GM19099 (cell line): ENCODE measurements at regions not wholly inside any gene's neighbourhood (a gene's known extent, or its start where the extent isn't known, plus 50 kb on each side); places are given as distances from the start of the nearest gene placed in this dataset.

ENCODE experiments used
- POLR2A ChIP-seq: IDR thresholded peaks from 3 replicates; pipeline ENCODE4 v1.6.1; 2011; ENCODE audit warnings: low read depth; ENCODE audit not compliant: insufficient read length; ENCODE audit errors: extremely low read depth

DNA sequence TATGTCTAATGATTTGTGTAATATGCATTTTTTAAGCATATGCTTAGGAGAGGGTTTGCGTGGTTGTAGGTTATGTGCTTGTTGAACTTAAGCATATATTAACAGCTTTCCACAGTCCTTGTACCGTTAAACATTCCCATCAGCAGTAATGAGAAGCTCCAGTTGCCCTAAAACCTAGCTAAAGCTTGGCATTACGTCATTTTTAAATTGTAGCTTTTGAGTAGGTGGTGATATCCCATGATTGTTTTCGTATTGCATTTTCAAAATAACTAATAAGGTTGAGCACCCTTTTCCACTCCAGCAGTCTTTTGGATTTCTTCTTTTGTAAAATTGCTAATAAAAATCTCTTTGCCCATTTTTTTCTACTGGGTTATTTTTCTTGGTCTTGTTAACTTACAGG is 453.1 kb upstream of the GCFC2 start:
- no peak for TF ChIP-seq POLR2A

DNA sequence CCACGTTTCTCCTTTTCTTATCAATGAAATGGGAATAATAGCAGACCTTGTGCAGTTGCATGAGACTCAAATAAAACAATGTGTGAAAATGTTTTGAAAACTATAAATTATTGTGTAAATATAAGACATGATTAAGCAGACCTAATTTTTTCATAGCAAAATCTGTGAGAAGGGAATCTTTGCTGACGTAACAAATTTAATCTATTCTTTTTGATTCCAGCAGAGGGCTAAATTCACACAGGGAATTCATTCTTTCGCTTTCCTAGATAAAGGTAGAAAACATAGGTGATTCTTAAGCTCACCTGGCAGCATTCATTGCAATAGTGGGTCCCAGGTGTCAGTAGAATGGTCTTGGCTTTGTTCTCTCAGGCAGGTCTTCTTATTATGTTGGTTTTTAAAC is 450.0 kb upstream of the GCFC2 start:
- no peak for TF ChIP-seq POLR2A

DNA sequence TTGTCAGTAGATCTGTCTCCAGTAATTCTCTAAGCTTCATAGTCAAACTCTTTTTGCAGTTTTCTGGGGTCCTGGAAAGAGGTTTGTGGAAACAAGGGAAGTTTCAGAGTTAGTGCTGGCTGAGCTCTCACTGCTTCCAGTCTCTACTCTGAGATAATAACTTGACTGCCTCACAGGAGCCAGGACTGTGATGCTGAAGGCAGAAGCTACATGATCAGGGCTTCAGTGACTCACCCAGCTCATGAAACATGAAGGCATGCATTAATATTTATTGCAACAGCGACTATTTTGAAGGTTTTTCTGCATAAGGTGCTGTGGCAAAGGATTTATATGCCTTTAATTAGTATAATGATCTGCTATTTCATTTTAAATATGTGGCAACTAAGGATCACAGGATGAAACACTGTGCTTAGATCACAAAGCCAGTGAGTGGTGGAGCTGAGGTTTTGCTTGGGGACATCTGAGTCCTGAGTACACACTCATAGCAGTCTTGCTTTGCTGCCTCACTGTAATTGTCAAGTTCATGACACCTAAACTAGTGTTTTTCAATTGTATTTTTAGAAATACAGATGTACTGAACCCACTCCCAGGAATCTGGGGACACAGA is 448.4 kb upstream of the GCFC2 start:
- no peak for TF ChIP-seq POLR2A

DNA sequence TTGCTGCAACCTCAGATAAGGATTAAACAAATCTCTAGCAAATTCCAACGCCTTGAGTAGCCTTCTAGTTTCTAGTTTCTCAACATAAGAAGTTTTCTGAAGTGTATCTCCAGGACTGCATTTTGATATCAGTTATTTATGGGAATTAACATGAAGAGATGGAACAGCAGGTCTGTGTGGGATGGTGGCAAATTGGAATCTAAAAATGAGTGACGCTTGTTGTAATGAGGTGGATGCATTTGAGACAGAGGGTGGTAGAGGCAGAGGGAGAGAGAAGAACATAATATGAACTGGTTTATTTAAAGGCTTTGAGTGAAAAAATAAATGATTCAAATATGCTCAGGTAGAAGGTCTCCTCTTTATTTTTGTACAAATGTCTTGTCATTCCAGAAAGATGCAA is 446.8 kb upstream of the GCFC2 start:
- TF ChIP-seq POLR2A, result no peak

DNA sequence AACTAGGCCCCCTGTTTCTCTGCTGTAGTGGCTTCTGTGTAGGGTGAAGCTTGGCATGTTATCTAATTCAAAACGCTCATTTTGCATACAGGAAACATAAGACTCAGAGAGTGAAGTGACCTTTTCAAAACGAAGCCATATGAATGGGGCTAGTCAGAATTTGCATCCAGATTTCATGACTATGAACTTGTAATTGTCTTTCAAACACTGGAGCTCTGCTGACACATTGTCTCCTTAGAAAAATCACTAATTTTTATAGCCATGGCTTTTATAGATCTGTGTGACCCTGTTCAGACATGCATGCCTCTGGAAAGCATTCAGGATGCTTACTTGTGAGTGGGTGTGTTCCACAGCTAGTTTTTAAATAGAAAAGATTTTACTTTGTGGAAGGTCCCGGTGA is 444.3 kb upstream of the GCFC2 start:
- TF ChIP-seq POLR2A, result no peak

DNA sequence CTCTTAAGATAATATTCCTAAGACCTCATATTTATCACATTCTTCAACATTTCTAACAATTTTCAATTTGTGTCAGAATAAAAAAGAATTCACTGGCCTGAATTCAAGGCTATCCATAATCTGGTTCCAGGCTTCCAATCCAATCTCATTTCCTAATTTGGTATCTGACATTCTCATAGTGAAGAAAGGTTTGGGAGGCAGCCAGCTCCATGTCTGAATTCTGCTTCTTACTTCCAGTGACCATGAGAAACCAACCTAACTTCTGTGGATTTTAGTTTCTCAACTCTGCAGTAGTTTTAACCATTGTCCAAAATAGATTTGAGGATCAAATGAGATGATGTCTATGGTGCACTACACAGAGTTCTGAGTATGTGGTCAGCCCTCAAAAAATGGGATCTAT is 439.1 kb upstream of the GCFC2 start:
- no peak for TF ChIP-seq POLR2A

DNA sequence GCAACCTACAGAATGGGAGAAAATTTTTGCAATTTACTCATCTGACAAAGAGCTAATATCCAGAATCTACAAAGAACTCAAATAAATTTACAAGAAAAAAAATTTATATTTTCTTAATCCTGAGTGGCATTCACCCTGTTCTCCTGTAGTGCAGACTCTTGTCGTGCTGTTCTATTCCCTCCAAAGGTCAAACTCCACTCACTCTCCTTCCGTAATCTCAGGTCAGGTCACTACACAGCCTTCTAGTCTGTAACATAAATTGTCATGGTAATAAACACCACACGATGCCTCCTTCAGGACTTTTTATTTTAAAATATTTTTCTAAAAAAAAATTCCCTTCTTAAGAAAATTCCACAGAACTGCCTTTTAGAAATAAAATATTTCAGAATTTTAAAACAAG is 417.9 kb upstream of the GCFC2 start:
- TF ChIP-seq POLR2A, result no peak

DNA sequence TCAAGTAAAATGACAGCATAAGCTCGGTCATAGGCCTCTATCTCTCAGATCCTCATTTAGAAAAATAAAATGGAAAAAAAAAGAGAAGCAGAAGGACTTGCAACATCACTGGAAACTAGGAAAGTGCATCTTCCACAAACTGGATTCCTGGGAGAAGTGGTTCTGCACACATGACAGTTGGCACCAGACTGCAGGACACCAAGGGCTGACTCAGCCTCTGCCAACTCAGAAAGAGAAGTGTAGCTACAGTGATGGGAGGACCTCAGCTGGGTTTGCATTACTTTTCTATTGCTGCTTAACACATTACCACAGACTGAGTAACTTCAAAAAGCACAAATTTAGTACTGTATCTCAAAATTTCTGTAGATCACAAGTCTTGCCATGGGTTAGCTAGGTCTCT is 409.5 kb upstream of the GCFC2 start:
- TF ChIP-seq POLR2A, result no peak

DNA sequence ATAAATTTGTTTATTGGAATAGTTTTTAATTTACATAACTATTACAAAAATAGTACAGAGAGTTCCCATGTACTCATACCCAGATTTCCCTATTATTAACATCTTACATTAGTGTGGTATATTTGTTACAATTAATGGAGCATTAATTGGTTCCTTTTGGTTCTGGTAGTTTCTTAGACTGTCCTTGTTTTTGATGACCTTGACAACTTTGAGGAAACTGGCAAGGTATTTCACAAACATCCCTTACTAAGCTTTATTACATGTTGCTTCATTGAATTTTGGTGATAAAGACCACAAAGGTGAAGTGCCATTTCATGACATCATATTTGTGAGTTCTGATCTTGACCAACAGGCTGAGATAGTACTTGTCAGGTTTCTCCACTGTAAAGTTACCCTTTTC is 379.0 kb upstream of the GCFC2 start:
- no peak for TF ChIP-seq POLR2A

DNA sequence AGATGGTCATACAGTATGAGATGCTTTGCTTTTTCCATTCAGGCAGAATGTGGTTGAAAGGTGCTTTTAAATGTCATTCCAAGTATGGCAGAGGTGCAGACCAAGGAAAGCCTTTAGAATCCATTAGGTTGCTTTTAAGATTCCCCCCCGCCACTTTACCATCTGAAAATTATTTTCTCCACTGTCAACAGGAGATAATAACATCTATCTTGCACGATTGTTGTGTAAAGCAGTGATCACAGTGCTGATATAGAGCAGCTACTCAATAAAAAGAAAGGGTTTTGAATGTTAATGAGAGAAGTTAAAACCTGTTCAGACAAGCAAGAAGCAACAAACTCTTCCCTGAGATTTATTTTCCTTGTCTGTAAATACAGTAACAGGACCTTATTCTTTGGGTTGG is 372.5 kb upstream of the GCFC2 start:
- no peak for TF ChIP-seq POLR2A

DNA sequence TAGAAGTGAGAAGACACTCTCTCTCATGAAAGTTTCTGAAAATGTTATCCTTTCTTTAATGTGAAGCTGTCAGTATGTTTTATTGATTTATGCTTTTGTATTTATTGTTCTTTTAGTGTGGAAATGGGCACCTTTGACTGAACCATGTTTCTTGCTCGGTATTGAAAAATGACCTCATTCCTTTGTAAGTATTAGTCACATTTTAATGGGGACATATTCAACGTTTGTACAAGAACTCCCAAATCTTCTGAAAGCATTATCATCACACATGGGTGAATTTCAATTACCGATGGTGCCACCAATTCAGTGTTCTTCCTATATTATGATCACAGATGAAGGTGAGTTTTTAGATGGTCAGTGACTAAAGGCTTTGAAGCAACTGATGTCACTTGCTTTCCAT is 371.8 kb upstream of the GCFC2 start:
- no peak for TF ChIP-seq POLR2A

DNA sequence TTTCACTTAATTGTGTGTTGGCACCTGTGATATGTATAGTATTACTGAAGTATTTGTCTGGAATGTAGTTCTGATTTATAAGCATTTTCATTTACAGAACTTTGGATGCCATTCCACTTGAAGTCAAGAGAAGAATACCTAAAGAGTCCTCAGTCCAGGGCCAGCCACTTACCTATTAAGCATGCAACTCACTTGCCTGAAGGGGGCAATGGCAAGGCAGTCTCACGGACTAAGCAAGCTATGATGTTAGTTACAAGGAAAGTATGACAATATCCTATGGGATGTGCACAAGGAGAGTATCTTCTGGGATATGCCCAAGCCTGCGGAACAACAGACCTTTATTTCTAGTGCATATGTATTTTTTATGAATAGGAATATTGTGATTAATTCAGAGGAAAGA is 369.4 kb upstream of the GCFC2 start:
- no peak for TF ChIP-seq POLR2A

DNA sequence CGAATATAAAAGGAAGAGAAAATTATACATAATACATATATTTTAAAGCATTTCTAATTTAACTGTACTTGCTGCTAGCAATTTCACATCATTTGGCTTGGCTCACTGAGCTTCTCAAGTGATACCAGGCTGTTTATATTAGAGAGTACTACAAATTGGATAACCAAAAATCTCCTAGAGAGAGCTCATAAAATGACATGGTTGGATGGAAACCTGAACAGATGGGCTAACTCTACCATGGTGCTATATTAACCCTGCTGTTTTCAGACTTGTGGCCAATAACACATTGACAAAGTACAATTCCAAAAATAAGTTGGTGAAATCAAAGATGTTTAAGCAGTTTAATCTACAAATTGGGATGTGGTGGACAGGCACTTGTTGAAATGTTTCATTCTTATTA is 364.4 kb upstream of the GCFC2 start:
- no peak for TF ChIP-seq POLR2A

DNA sequence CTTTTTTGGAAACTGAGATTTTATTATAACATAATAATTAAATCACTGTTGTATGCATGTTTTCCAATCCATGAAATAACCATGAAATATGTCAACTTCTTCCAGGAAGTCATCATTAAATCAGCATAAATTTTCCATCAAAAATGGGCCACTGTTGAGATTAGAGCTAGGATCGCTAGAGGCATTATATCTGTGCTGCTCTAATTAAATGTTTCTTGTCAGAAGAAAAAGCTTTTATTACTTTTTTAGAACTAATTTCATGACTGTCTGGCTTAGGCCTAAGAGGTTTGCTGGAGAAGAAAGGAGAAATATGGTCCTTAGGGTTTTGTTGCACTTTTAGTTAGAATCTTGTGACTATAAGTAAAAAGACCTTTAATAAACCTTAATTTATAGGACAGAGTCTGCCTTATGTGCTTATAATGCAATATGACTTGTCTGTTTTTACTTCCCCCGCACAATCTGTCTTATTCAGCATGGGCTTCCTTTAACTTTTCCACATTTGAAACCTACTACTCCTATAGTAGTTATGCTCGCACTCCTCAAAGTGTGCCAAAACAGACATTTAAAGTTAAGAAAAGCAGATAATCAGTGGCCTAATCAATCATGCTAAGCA is 363.4 kb upstream of the GCFC2 start:
- no peak for TF ChIP-seq POLR2A

DNA sequence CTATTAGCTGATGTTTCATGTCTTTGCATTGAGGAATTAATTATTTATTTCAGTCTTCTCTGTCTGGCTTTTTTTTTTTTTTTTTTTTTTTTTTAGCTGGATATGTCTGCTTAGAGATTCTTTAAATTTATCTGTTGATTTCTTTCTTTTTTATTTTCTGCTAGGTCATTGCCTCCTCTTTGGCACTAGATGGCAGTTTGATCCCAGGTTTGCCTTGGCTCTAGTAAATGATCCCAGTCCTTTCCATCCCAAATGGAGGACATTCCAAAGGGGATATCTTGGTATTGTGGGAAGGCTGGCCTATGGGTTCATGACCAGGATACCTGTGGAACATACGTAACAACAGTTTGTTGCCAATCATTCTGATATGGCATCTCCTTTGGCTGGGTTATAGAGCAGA is 339.5 kb upstream of the GCFC2 start:
- TF ChIP-seq POLR2A, result no peak

DNA sequence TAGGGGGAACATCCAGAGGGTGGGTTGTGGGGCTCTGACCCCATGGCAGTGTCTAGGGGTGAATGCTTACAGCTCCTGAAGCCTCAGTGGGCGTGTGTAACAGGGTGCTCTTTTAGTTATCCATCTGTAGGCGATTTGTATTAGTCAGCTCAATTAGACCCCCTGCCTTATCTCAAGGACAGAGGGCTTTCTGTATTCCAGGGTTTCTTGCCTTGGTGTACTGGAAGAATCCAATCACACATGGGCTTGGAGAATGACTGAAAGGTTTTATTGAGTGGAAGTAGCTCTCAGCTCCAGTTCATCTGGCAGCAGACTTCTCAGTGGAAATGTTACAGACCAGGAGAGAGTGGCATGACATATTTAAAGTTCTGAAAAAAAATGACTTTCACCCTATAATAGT is 334.0 kb upstream of the GCFC2 start:
- no peak for TF ChIP-seq POLR2A

DNA sequence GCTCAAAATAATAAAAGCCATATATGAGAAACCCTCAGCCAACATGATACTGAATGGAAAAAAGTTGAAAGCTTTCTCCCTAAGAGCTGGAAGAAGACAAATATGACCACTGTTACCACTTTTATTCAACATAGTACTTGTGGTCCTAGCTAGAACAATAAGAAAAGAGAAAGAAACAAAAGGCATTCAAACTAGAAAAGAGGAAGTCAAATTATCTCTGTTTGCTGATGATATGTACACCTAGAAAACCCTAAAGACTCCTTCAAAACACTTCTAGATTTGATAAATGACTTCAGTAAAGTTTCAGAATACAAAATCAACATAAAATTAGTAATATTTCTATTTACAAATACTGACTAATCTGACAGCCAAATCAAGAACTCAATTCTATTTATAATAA is 328.8 kb upstream of the GCFC2 start:
- TF ChIP-seq POLR2A, result no peak
